B cell (primary cell): ENCODE measurements at regions not wholly inside any gene's neighbourhood (a gene's known extent, or its start where the extent isn't known, plus 50 kb on each side); places are given as distances from the start of the nearest gene placed in this dataset.

Source experiments
- ATAC-seq: fragments of 200-7000 bp; cut with Tn5 transposase; one replicate; pipeline ENCODE4 v1.10.0; 2021; ENCODE audit warnings: low read depth, mild to moderate bottlenecking, moderate number of reproducible peaks, moderate library complexity
- CTCF ChIA-PET: fragments of 350-600 bp; sonication (Branson Sonifier 250); formaldehyde crosslinking; loops from one replicate; lab custom pipeline; 2021; ENCODE audit warnings: antibody characterized with exemption, inconsistent platforms; lab: Charles Lee
- POLR2A ChIA-PET: fragments of 350-600 bp; sonication (Branson Sonifier 250); formaldehyde crosslinking; loops from one replicate; lab custom pipeline; 2021; ENCODE audit warnings: antibody characterized with exemption; lab: Charles Lee
- DNase-seq: peaks from one replicate; pipeline ENCODE4 v3.0.0; 2013
- H2AFZ ChIP-seq: 2 replicates; pipeline ENCODE4 v1.6.1; 2012; ENCODE audit warnings: mild to moderate bottlenecking, low read depth, low read length; ENCODE audit not compliant: insufficient read depth, poor library complexity, severe bottlenecking
- H3K27ac ChIP-seq, 2 donors: 1 replicate in 1 of 2; 2 replicates in 1 of 2; pipeline ENCODE4 v1.5.1; 2012 to 2013; ENCODE audit warnings: low read length in 2 of 2, mild to moderate bottlenecking in 2 of 2, moderate library complexity in 1 of 2
- H3K27me3 ChIP-seq, 4 experiments: fragments of 200-600 bp in 1 of 4; sonication (generic) in 1 of 4; replicated peaks in 1 of 4; 1 replicate in 2 of 4; 2 replicates in 2 of 4; pipeline versions ENCODE4 v1.6.1 to v1.7.0; 2013 to 2016; ENCODE audit warnings: low read length in 3 of 4, mild to moderate bottlenecking in 2 of 4, mixed read lengths in 1 of 4, moderate library complexity in 1 of 4; ENCODE audit not compliant: insufficient read depth in 4 of 4, control insufficient read depth in 3 of 4; ENCODE audit errors: control extremely low read depth in 1 of 4
- H3K36me3 ChIP-seq, 2 experiments: replicated peaks in 1 of 2; 1 replicate in 1 of 2; 2 replicates in 1 of 2; pipeline versions ENCODE4 v1.6.1 to v1.7.1; 2013; ENCODE audit warnings: low read length in 1 of 2; ENCODE audit not compliant: insufficient read depth in 2 of 2, control insufficient read depth in 1 of 2; ENCODE audit errors: control extremely low read depth in 1 of 2, extremely low read depth in 1 of 2
- H3K4me1 ChIP-seq, 2 donors: fragments of 200-600 bp in 1 of 2; sonication (generic) in 1 of 2; 1 replicate in 1 of 2; 2 replicates in 1 of 2; pipeline versions ENCODE4 v1.5.1 to v1.6.1; 2013 to 2017; ENCODE audit warnings: low read length in 2 of 2; ENCODE audit not compliant: control insufficient read depth in 2 of 2, insufficient read depth in 2 of 2
- H3K4me2 ChIP-seq: replicated peaks from 2 replicates; pipeline ENCODE3; 2012; ENCODE audit warnings: mild to moderate bottlenecking, low read depth, low read length; ENCODE audit not compliant: poor library complexity, severe bottlenecking
- H3K4me3 ChIP-seq, 5 experiments: fragments of 200-600 bp in 1 of 5; sonication (generic) in 1 of 5; 1 replicate in 3 of 5; 2 replicates in 2 of 5; pipeline versions ENCODE4 v1.5.1 to v1.7.0; 2011 to 2016; ENCODE audit warnings: low read length in 4 of 5, mild to moderate bottlenecking in 4 of 5, low read depth in 2 of 5, control low read depth in 1 of 5, moderate library complexity in 1 of 5; ENCODE audit not compliant: insufficient read depth in 1 of 5; ENCODE audit errors: control extremely low read depth in 1 of 5, extremely low read depth in 1 of 5
- H3K79me2 ChIP-seq: fragments of 200-600 bp; sonication (generic); one replicate; pipeline ENCODE4 v1.6.0; 2016; ENCODE audit warnings: low read length; ENCODE audit not compliant: control insufficient read depth, insufficient read depth
- H3K9ac ChIP-seq: fragments of 200-600 bp; sonication (generic); 2 replicates; pipeline ENCODE4 v1.6.1; 2017; ENCODE audit warnings: mild to moderate bottlenecking, low read length, moderate library complexity
- H3K9me3 ChIP-seq, 3 donors: one replicate each; pipeline versions ENCODE4 v1.6.1 to v1.7.1; 2013; ENCODE audit warnings: low read length in 2 of 3; ENCODE audit not compliant: control insufficient read depth in 2 of 3, insufficient read depth in 1 of 3; ENCODE audit errors: control extremely low read depth in 1 of 3
- H4K20me1 ChIP-seq: 2 replicates; pipeline ENCODE4 v1.6.0; 2012; ENCODE audit warnings: mild to moderate bottlenecking, low read length; ENCODE audit not compliant: insufficient read depth, control insufficient read depth, poor library complexity, severe bottlenecking
- H3K27ac Mint-ChIP-seq: one replicate; pipeline ENCODE4 v1.8.0; 2021; ENCODE audit warnings: mixed read lengths
- H3K27me3 Mint-ChIP-seq: one replicate; pipeline ENCODE4 v1.8.0; 2021; ENCODE audit warnings: mixed read lengths
- H3K4me1 Mint-ChIP-seq: one replicate; pipeline ENCODE4 v1.8.0; 2021; ENCODE audit warnings: mixed read lengths
- H3K4me3 Mint-ChIP-seq: one replicate; pipeline ENCODE4 v1.8.0; 2021; ENCODE audit warnings: mixed read lengths
- H3K9me3 Mint-ChIP-seq: one replicate; pipeline ENCODE4 v1.8.0; 2022; ENCODE audit warnings: mixed read lengths; ENCODE audit not compliant: insufficient read depth
- CTCF ChIP-seq: fragments of 200-600 bp; IDR thresholded peaks from one replicate; pipeline ENCODE4 v1.8.0; 2022; ENCODE audit warnings: antibody characterized with exemption, mild to moderate bottlenecking
- EZH2 ChIP-seq: IDR thresholded peaks from 2 replicates; pipeline ENCODE4 v1.6.1; 2012; ENCODE audit warnings: borderline replicate concordance, low read depth, mild to moderate bottlenecking, moderate library complexity, low read length; ENCODE audit not compliant: insufficient read depth, poor library complexity, severe bottlenecking
- WGBS: methylation state at CpG from one replicate; pipeline ENCODE4 v1.1.5; 2013; ENCODE audit warnings: missing lambda C conversion rate; ENCODE audit not compliant: insufficient coverage; 5-methylcytosine and 5-hydroxymethylcytosine counted together
- intact Hi-C: fragments of 100-400 bp; cut with micrococcal nuclease; formaldehyde crosslinking; loops from one replicate; pipeline ENCODE4 v1.10.0; 2022

- Histone ChIP-seq H3K4me1 (no peaks in the 10 kb centered on the region), H3K27me3 (no peaks in the 10 kb centered on the region), H3K4me3 (no peak overlapping the region), H4K20me1 (no peaks in the 10 kb centered on the region), H2AFZ (no peak overlapping the region), H3K27ac (no peak overlapping the region), H3K79me2 (no peaks in the 10 kb centered on the region), H3K9ac (no peak overlapping the region), H3K36me3 (no peaks in the 10 kb centered on the region), H3K9me3 (no peaks in the 10 kb centered on the region), H3K4me2 (no peak overlapping the region)
- TF ChIP-seq CTCF (no peak), EZH2 (no peak)
- no peaks in the 10 kb centered on the region for H3K9me3 Mint-ChIP-seq
- no peak overlapping the region for H3K4me3 Mint-ChIP-seq
- ChIA-PET CTCF (no interaction called here), POLR2A (no interaction called here)
- ATAC-seq (no peak), DNase-seq (no peak)
- H3K27ac Mint-ChIP-seq = no peak overlapping the region
- intact Hi-C loops = no loop called here
- H3K4me1 Mint-ChIP-seq = no peaks in the 10 kb centered on the region
- no peaks in the 10 kb centered on the region for H3K27me3 Mint-ChIP-seq
- no CpG with 5 or more reads among the region's 1 CpG for WGBS
Observed at GRCh38 chr3:117710501-117710900, 1000.9 kb downstream of the TUSC7 start.

- Histone ChIP-seq H2AFZ (no peak overlapping the region), H3K9me3 (no peaks in the 10 kb centered on the region), H4K20me1 (no peaks in the 10 kb centered on the region), H3K79me2 (no peaks in the 10 kb centered on the region), H3K4me3 (no peak overlapping the region), H3K4me1 (peaks cover 0 to 2% of the 10 kb centered on the region in 2 donors), H3K4me2 (no peak overlapping the region), H3K9ac (no peak overlapping the region), H3K27ac (no peak overlapping the region), H3K36me3 (no peaks in the 10 kb centered on the region), H3K27me3 (no peaks in the 10 kb centered on the region)
- H3K27me3 Mint-ChIP-seq = no peaks in the 10 kb centered on the region
- no peak overlapping the region for H3K4me3 Mint-ChIP-seq
- TF ChIP-seq CTCF = peak; percentile 75
- no peak for TF ChIP-seq EZH2
- POLR2A ChIA-PET = no interaction called here
- no peak overlapping the region for H3K27ac Mint-ChIP-seq
- intact Hi-C loops = loop anchor here (2.0 to 5.0 kb wide), 3 partner anchors 701 to 949 kb away; no protein-coding TSS in a partner anchor
- H3K4me1 Mint-ChIP-seq = peaks cover 8% of the 10 kb centered on the region
- no peaks in the 10 kb centered on the region for H3K9me3 Mint-ChIP-seq
- DNase-seq (peak; percentile 12), ATAC-seq (no peak)
- WGBS = no CpG with 5 or more reads among the region's 2 CpGs
- CTCF ChIA-PET = no interaction called here
Observed at GRCh38 chr3:117719316-117719926, 1009.8 kb downstream of the TUSC7 start.
